Common myeloid progenitor, CD34-positive (primary cell): ENCODE measurements at regions not wholly inside any gene's neighbourhood (a gene's known extent, or its start where the extent isn't known, plus 50 kb on each side); places are given as distances from the start of the nearest gene placed in this dataset.
"Not testable (repeated sequence)": the region's sequence is repeated elsewhere in the genome, so short reads cannot be mapped to it uniquely, and the experiment has no call there.

Experiments
- CTCF ChIA-PET: fragments of 350-600 bp; sonication (Branson Sonifier 250); formaldehyde crosslinking; loops from one replicate; lab custom pipeline; 2021; ENCODE audit warnings: antibody characterized with exemption; lab: Charles Lee
- POLR2A ChIA-PET: fragments of 350-600 bp; sonication (Branson Sonifier 250); formaldehyde crosslinking; loops from one replicate; lab custom pipeline; 2021; ENCODE audit warnings: antibody characterized with exemption; lab: Charles Lee
- DNase-seq, 3 donors: peaks; one replicate each; pipeline versions ENCODE4 v3.0.0 to v3.0.0-alpha.2; 2013
- H3K27ac ChIP-seq, 2 experiments: 1 replicate in 1 of 2; 2 replicates in 1 of 2; pipeline ENCODE4 v1.7.0; 2013; ENCODE audit warnings: inconsistent platforms in 2 of 2, low read length in 2 of 2, mild to moderate bottlenecking in 2 of 2, low read depth in 1 of 2, moderate library complexity in 1 of 2; ENCODE audit not compliant: severe bottlenecking in 2 of 2, insufficient read depth in 1 of 2, poor library complexity in 1 of 2
- H3K27me3 ChIP-seq, 5 experiments: replicated peaks in 2 of 5; 1 replicate in 3 of 5; 2 replicates in 2 of 5; pipeline versions ENCODE4 v1.6.1 to v1.7.0; 2013; ENCODE audit warnings: low read length in 4 of 5, mild to moderate bottlenecking in 2 of 5, moderate library complexity in 2 of 5, inconsistent platforms in 1 of 5; ENCODE audit not compliant: insufficient read depth in 5 of 5, control insufficient read depth in 4 of 5
- H3K36me3 ChIP-seq, 4 experiments: 1 replicate in 2 of 4; 2 replicates in 2 of 4; pipeline versions ENCODE4 v1.6.1 to v1.7.0; 2013; ENCODE audit warnings: low read length in 3 of 4, control low read depth in 1 of 4, mild to moderate bottlenecking in 1 of 4; ENCODE audit not compliant: control insufficient read depth in 4 of 4, insufficient read depth in 4 of 4
- H3K4me1 ChIP-seq, 4 experiments: 1 replicate in 3 of 4; 2 replicates in 1 of 4; pipeline versions ENCODE4 v1.6.1 to v1.7.1; 2013; ENCODE audit warnings: low read length in 3 of 4, mild to moderate bottlenecking in 3 of 4, control low read depth in 1 of 4, inconsistent platforms in 1 of 4, moderate library complexity in 1 of 4; ENCODE audit not compliant: control insufficient read depth in 4 of 4, insufficient read depth in 4 of 4; ENCODE audit errors: control extremely low read depth in 1 of 4
- H3K4me3 ChIP-seq, 7 experiments: 1 replicate in 4 of 7; 2 replicates in 3 of 7; pipeline versions ENCODE4 v1.5.1 to v1.7.0; 2013; ENCODE audit warnings: mild to moderate bottlenecking in 7 of 7, low read length in 6 of 7, moderate library complexity in 6 of 7, inconsistent platforms in 2 of 7, low read depth in 2 of 7, control low read depth in 1 of 7; ENCODE audit not compliant: insufficient read depth in 4 of 7, control insufficient read depth in 1 of 7; ENCODE audit errors: extremely low read depth in 1 of 7
- H3K9me3 ChIP-seq, 5 experiments: 1 replicate in 4 of 5; 2 replicates in 1 of 5; pipeline versions ENCODE4 v1.6.1 to v1.7.1; 2013; ENCODE audit warnings: low read length in 4 of 5, mild to moderate bottlenecking in 2 of 5, inconsistent platforms in 1 of 5, low read depth in 1 of 5, moderate library complexity in 1 of 5; ENCODE audit not compliant: control insufficient read depth in 4 of 5, insufficient read depth in 2 of 5; ENCODE audit errors: control extremely low read depth in 1 of 5
- WGBS: methylation state at CpG from one replicate; pipeline ENCODE4 v1.1.5; 2013; ENCODE audit not compliant: insufficient coverage; 5-methylcytosine and 5-hydroxymethylcytosine counted together

DNA sequence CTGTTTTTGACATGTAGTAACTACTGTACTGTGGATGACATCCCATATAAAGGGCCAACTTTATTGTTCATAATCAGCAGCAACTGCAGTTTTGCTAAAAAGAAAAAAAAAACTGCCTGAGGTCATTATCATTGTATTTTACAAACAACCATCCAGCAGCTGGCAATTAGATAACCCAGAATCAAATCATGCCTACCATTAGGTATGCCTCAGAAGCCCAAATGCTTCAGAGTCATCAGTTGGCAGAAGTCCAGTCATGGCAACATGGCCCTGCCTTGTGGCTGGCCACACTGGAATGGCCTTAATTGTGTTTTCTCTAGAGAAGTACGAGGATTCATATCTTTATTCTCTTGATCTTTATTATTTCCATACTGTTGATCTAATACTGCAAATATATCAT lies 462.4 kb upstream of the NRSN1 start:
- Histone ChIP-seq H3K4me3 (no peak overlapping the region), H3K27me3 (no peaks in the 10 kb centered on the region), H3K9me3 (peaks cover 0 to 1% (median 0%) of the 10 kb centered on the region in 5 experiments), H3K4me1 (no peaks in the 10 kb centered on the region), H3K36me3 (no peaks in the 10 kb centered on the region), H3K27ac (no peak overlapping the region)
- DNase-seq: no peak
- CTCF ChIA-PET: no interaction called here
- POLR2A ChIA-PET: no interaction called here
- WGBS: no CpG with 5 or more reads among the region's 1 CpG

DNA sequence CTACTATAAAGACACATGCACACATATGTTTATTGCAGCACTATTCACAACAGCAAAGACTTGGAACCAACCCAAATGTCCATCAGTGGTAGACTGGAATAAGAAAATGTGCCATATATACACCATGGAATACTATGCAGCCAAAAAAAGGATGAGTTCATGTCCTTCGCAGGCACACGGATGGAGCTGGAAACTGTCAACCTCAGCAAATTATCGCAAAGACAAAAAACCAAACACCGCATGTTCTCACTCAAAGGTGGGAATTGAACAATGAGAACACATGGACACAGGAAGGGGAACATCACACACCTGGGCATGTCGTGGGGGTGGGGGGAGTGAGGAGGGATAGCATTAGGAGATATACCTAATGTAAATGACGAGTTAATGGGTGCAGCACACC lies 460.1 kb upstream of the NRSN1 start:
- CTCF ChIA-PET, H3K36me3 ChIP-seq, H3K4me3 ChIP-seq, H3K9me3 ChIP-seq, DNase-seq, H3K27ac ChIP-seq, H3K27me3 ChIP-seq, H3K4me1 ChIP-seq, POLR2A ChIA-PET: not testable (repeated sequence)
- 98% methylated on average over 6 of the region's 6 CpGs for WGBS

- Histone ChIP-seq H3K4me1 (no peaks in the 10 kb centered on the region), H3K27ac (no peak overlapping the region), H3K9me3 (peaks cover 6 to 36% (median 11%) of the 10 kb centered on the region in 5 experiments), H3K36me3 (no peaks in the 10 kb centered on the region), H3K4me3 (no peak overlapping the region), H3K27me3 (no peaks in the 10 kb centered on the region)
- ChIA-PET CTCF (no interaction called here), POLR2A (no interaction called here)
- WGBS: 100% methylated on average over 2 of the region's 5 CpGs
- DNase-seq: no peak
These were observed 453.3 kb upstream of the NRSN1 start for GRCh38 chr6:23672737-23673136.

- Histone ChIP-seq H3K9me3 (peaks cover 0 to 16% (median 1%) of the 10 kb centered on the region in 5 experiments), H3K36me3 (no peaks in the 10 kb centered on the region), H3K4me3 (no peak overlapping the region), H3K27me3 (no peaks in the 10 kb centered on the region), H3K4me1 (no peaks in the 10 kb centered on the region), H3K27ac (no peak overlapping the region)
- no peak for DNase-seq
- ChIA-PET CTCF (no interaction called here), POLR2A (no interaction called here)
- 94% methylated on average over 2 of the region's 3 CpGs for WGBS
These were observed 447.4 kb upstream of the NRSN1 start for GRCh38 chr6:23678626-23679025.

- H3K27me3 ChIP-seq: no peaks in the 10 kb centered on the region
- CTCF ChIA-PET: no interaction called here
- H3K4me1 ChIP-seq: no peaks in the 10 kb centered on the region
- WGBS: 100% methylated on average over 2 of the region's 3 CpGs
- no peak overlapping the region for H3K27ac ChIP-seq
- no peak for DNase-seq
- H3K9me3 ChIP-seq: peaks cover 0 to 1% (median 0%) of the 10 kb centered on the region in 5 experiments
- H3K36me3 ChIP-seq: no peaks in the 10 kb centered on the region
- POLR2A ChIA-PET: no interaction called here
- H3K4me3 ChIP-seq: no peak overlapping the region
These were observed 444.3 kb upstream of the NRSN1 start for GRCh38 chr6:23681743-23682142.

- no peak overlapping the region for H3K4me3 ChIP-seq
- no peaks in the 10 kb centered on the region for H3K9me3 ChIP-seq
- ChIA-PET POLR2A (no interaction called here), CTCF (no interaction called here)
- no peaks in the 10 kb centered on the region for H3K27me3 ChIP-seq
- WGBS: 89% methylated on average over 12 of the region's 15 CpGs
- no peaks in the 10 kb centered on the region for H3K4me1 ChIP-seq
- no peak for DNase-seq
- no peak overlapping the region for H3K27ac ChIP-seq
- no peaks in the 10 kb centered on the region for H3K36me3 ChIP-seq
These were observed 437.4 kb upstream of the NRSN1 start for GRCh38 chr6:23688650-23689049.

GRCh38 chr6:23690453-23691049 lies 435.5 kb upstream of the NRSN1 start:
- Histone ChIP-seq H3K4me1 (no peaks in the 10 kb centered on the region), H3K27ac (no peak overlapping the region), H3K4me3 (no peak overlapping the region), H3K9me3 (no peaks in the 10 kb centered on the region), H3K36me3 (no peaks in the 10 kb centered on the region), H3K27me3 (no peaks in the 10 kb centered on the region)
- 95% methylated on average over 3 of the region's 5 CpGs for WGBS
- no peak for DNase-seq
- ChIA-PET POLR2A (no interaction called here), CTCF (no interaction called here)
